ENCODE measurements at regions not wholly inside any gene's neighbourhood (a gene's known extent, or its start where the extent isn't known, plus 50 kb on each side); places are given as distances from the start of the nearest gene placed in this dataset.

DNA sequence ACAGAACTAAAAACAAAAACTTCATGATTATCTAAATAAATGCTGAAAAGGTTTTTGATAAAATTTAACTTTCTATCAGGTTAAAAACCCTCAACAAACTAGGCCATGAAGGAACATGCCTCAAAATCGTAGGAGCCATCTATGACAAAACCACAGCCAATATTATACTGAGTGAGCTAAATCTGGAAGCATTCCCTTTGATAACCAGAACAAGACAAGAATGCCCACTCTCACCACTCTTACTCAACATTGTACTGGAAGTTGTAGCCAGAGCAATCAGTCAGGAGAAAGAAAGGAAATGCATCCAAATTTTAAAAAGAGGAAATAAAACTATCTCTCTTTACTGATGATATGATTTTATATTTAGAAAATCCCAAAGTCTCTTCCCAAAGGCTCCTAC is 228.7 kb downstream of the CHRM2 start:
- Histone ChIP-seq H3K4me3 (no peak overlapping the region), H3K27ac (no peak overlapping the region), H3K36me3 (no peaks in the 10 kb centered on the region), H3K9me3 (no peaks in the 10 kb centered on the region), H3K4me1 (no peaks in the 10 kb centered on the region), H3K27me3 (no peaks in the 10 kb centered on the region)
- ATAC-seq (no peak), DNase-seq (no peak)
- in situ Hi-C loops (cut with MboI; ENCODE audit: low sequenced_read_pairs in 4 of 4) (no loop called here), intact Hi-C loops (cut with DNase I; ENCODE audit: low total_unique reads) (no loop called here)
- TF ChIP-seq CTCF (IDR thresholded peaks at IDR 0.05 in 4 of 5, conservative IDR thresholded peaks at IDR 0.05 in 1 of 5) (no peak), POLR2A (IDR thresholded peaks at IDR 0.05) (no peak)

GRCh38 chr7:137096607-137097006 is 228.2 kb downstream of the CHRM2 start:
- no peak for ATAC-seq
- H3K27ac ChIP-seq, result no peak overlapping the region
- H3K4me3 ChIP-seq, result no peak overlapping the region
- in situ Hi-C loops (cut with MboI; ENCODE audit: low sequenced_read_pairs in 4 of 4), result no loop called here
- intact Hi-C loops (cut with DNase I; ENCODE audit: low total_unique reads), result no loop called here
- no peaks in the 10 kb centered on the region for H3K4me1 ChIP-seq
- H3K36me3 ChIP-seq, result no peaks in the 10 kb centered on the region
- TF ChIP-seq POLR2A (IDR thresholded peaks at IDR 0.05) (no peak), CTCF (IDR thresholded peaks at IDR 0.05 in 4 of 5, conservative IDR thresholded peaks at IDR 0.05 in 1 of 5) (no peak)
- DNase-seq, result no peak
- H3K27me3 ChIP-seq, result no peaks in the 10 kb centered on the region
- H3K9me3 ChIP-seq, result no peaks in the 10 kb centered on the region

DNA sequence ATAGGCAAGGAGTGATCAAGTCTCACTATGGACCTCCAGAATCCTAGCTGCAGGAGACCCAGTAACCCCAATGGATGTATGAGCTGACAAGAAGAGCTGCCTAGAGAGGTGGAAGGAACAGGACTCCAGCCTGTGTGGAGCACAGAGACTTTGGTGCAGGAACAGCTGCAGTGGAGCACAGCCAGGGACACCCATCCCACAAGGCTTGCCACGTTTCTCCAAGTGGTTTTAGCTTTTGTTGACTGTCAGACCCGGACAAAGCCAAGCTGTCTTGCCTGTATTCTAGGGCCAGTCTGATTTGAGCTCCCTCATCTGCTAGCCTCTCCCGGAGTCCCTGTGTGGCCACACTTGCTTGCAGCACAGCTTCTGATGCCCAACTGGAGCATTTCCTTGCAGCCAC is 224.7 kb downstream of the CHRM2 start:
- Histone ChIP-seq H3K36me3 (no peaks in the 10 kb centered on the region), H3K9me3 (no peaks in the 10 kb centered on the region), H3K27me3 (no peaks in the 10 kb centered on the region), H3K27ac (no peak overlapping the region), H3K4me1 (no peaks in the 10 kb centered on the region), H3K4me3 (no peak overlapping the region)
- intact Hi-C loops (cut with DNase I; ENCODE audit: low total_unique reads) (no loop called here), in situ Hi-C loops (cut with MboI; ENCODE audit: low sequenced_read_pairs in 4 of 4) (no loop called here)
- TF ChIP-seq CTCF (IDR thresholded peaks at IDR 0.05 in 4 of 5, conservative IDR thresholded peaks at IDR 0.05 in 1 of 5) (no peak), POLR2A (IDR thresholded peaks at IDR 0.05) (no peak)
- DNase-seq (no peak), ATAC-seq (no peak)

- Histone ChIP-seq H3K9me3 (no peaks in the 10 kb centered on the region), H3K27me3 (no peaks in the 10 kb centered on the region), H3K4me3 (no peak overlapping the region), H3K4me1 (no peaks in the 10 kb centered on the region), H3K36me3 (no peaks in the 10 kb centered on the region), H3K27ac (no peak overlapping the region)
- DNase-seq (no peak), ATAC-seq (no peak)
- TF ChIP-seq POLR2A (IDR thresholded peaks at IDR 0.05) (no peak), CTCF (IDR thresholded peaks at IDR 0.05 in 4 of 5, conservative IDR thresholded peaks at IDR 0.05 in 1 of 5) (no peak)
- intact Hi-C loops (cut with DNase I; ENCODE audit: low total_unique reads) (no loop called here), in situ Hi-C loops (cut with MboI; ENCODE audit: low sequenced_read_pairs in 4 of 4) (no loop called here)
Observed at GRCh38 chr7:137091396-137091795, 222.9 kb downstream of the CHRM2 start.

GRCh38 chr7:137086896-137087295 is 218.4 kb downstream of the CHRM2 start:
- intact Hi-C loops (cut with DNase I; ENCODE audit: low total_unique reads), result no loop called here
- in situ Hi-C loops (cut with MboI; ENCODE audit: low sequenced_read_pairs in 4 of 4), result no loop called here
- TF ChIP-seq CTCF (IDR thresholded peaks at IDR 0.05 in 4 of 5, conservative IDR thresholded peaks at IDR 0.05 in 1 of 5), result no peak
- TF ChIP-seq POLR2A (IDR thresholded peaks at IDR 0.05), result no peak
- ATAC-seq (no peak), DNase-seq (no peak)
- no peaks in the 10 kb centered on the region for H3K9me3 ChIP-seq
- no peaks in the 10 kb centered on the region for H3K36me3 ChIP-seq
- H3K4me1 ChIP-seq, result no peaks in the 10 kb centered on the region
- no peaks in the 10 kb centered on the region for H3K27me3 ChIP-seq
- H3K4me3 ChIP-seq, result no peak overlapping the region
- no peak overlapping the region for H3K27ac ChIP-seq
